ENCODE measurements at regions not wholly inside any gene's neighbourhood (a gene's known extent, or its start where the extent isn't known, plus 50 kb on each side); places are given as distances from the start of the nearest gene placed in this dataset.

GRCh38 chr9:26263478-26263877, 585.2 kb upstream of the TUSC1 start:
- H3K36me3 ChIP-seq (ENCODE audit: insufficient read depth, low read length), result no peaks in the 10 kb centered on the region
- no peaks in the 10 kb centered on the region for H3K4me1 ChIP-seq (ENCODE audit: insufficient read depth, low read length)
- H3K9me3 ChIP-seq (ENCODE audit: control insufficient read depth, insufficient read depth, low read length), result 0 out of 2 replicates have a peak, but pooled peaks cover 2% of the 10 kb centered on the region
- no peak overlapping the region for H3K9ac ChIP-seq (ENCODE audit: low read depth, low read length)

DNA sequence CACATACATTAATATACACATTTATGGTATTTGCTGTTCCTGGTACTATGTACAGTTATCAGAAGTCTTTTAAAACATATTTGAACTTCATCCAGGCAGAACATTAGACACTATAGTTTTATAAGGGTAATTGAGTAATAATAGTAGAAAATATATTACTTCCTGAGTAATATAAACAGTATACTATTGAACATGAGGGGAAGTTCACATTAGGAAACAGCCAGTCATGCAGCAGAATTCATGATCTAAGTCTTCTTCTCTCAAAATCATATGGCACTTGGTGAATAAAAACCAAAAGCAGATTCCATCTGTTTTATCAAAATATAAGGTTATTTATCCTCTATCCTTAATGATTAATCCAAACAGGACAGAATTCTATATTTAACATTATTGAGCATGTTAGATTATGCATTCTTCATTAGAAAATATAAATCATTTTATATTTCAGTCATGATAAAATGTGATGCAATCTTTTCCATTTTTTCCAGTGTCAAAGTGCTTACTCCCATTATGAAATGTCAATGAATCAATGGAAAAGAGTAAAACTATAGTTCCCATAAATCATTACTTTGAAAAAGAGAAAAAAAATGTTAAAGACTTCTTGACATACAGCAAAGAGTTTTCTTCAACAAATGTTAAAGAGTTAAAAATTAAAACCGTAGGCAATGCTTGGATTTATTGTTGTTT, 584.3 kb upstream of the TUSC1 start:
- Histone ChIP-seq H3K9me3 (ENCODE audit: control insufficient read depth, insufficient read depth, low read length) (0 out of 2 replicates have a peak, but pooled peaks cover 2% of the 10 kb centered on the region), H3K9ac (ENCODE audit: low read depth, low read length) (no peak overlapping the region), H3K36me3 (ENCODE audit: insufficient read depth, low read length) (no peaks in the 10 kb centered on the region), H3K4me1 (ENCODE audit: insufficient read depth, low read length) (no peaks in the 10 kb centered on the region)

DNA sequence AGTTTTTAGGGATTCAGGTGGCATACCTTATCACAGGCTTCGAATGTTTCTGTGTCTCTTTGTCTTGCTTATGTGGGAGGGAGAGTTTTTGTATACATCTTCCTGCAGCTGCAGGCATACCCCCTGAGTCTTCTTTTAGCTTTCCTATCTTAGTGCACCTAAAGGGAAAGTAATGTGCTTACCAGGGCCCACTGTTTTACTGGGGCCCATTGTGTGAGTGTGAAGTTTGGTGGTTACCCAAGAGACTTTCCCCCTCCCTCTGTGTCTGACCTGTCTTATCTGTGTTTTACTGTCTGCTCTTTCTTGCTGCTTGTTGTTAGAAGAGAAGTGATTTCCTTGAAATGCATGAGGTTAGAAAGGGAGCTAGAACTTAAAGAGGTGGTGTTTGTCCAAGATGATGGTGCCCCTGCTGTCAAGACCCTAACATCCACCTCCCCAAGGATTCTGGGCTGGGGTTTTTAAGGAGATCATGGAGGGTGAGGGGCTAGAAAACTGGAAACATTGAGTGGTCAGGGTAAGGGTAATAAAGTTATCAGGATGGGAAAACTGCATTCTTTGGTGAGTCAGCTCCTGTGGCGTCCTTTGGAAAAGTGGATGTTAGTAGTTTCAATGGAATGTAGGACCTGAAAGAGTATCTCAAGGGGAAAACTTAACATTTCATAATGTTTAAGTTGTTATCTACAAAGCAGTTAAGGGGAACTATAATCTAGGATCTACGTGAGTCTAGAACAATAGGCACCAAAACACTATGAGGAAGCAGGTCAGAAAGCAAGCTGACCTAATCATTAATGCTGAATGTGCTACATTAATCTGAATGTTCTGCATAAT, 583.5 kb upstream of the TUSC1 start:
- Histone ChIP-seq H3K36me3 (ENCODE audit: insufficient read depth, low read length) (no peaks in the 10 kb centered on the region), H3K4me1 (ENCODE audit: insufficient read depth, low read length) (no peaks in the 10 kb centered on the region), H3K9ac (ENCODE audit: low read depth, low read length) (no peak overlapping the region), H3K9me3 (ENCODE audit: control insufficient read depth, insufficient read depth, low read length) (0 out of 2 replicates have a peak, but pooled peaks cover 2% of the 10 kb centered on the region)

- Histone ChIP-seq H3K9me3 (ENCODE audit: control insufficient read depth, insufficient read depth, low read length) (0 out of 2 replicates have a peak, but pooled peaks cover 2% of the 10 kb centered on the region), H3K36me3 (ENCODE audit: insufficient read depth, low read length) (no peaks in the 10 kb centered on the region), H3K4me1 (ENCODE audit: insufficient read depth, low read length) (no peaks in the 10 kb centered on the region), H3K9ac (ENCODE audit: low read depth, low read length) (no peak overlapping the region)
Observed at GRCh38 chr9:26260238-26260637, 582.0 kb upstream of the TUSC1 start.

DNA sequence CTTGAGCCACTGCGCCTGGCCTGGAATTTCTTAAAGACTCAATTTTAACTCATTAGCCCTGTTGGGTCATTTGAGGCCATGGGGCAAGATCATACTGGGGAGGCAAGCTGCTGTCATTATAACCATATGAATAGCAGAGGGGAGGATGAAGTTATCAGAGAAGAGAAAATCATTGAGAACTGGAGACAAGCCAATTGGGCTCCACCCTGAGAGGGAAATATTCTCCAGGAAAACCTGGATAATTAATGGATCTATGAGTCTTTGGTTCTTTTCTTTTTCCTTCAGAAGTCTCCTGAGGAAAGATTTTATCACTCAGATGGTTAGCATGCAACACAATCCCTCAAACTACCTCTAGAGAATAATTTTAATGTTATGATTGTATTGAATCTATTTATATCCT, 569.6 kb upstream of the TUSC1 start:
- no peaks in the 10 kb centered on the region for H3K4me1 ChIP-seq (ENCODE audit: insufficient read depth, low read length)
- peaks cover 4% of the 10 kb centered on the region; the same call in 1 of the 2 replicates for H3K9me3 ChIP-seq (ENCODE audit: control insufficient read depth, insufficient read depth, low read length)
- no peaks in the 10 kb centered on the region for H3K36me3 ChIP-seq (ENCODE audit: insufficient read depth, low read length)
- no peak overlapping the region for H3K9ac ChIP-seq (ENCODE audit: low read depth, low read length)

- Histone ChIP-seq H3K36me3 (ENCODE audit: insufficient read depth, low read length) (no peaks in the 10 kb centered on the region), H3K4me1 (ENCODE audit: insufficient read depth, low read length) (no peaks in the 10 kb centered on the region), H3K9me3 (ENCODE audit: control insufficient read depth, insufficient read depth, low read length) (peaks cover 4% of the 10 kb centered on the region; the same call in 1 of the 2 replicates), H3K9ac (ENCODE audit: low read depth, low read length) (no peak overlapping the region)
Observed at GRCh38 chr9:26244661-26245451, 566.6 kb upstream of the TUSC1 start.

- Histone ChIP-seq H3K9ac (ENCODE audit: low read depth, low read length) (no peak overlapping the region), H3K4me1 (ENCODE audit: insufficient read depth, low read length) (no peaks in the 10 kb centered on the region), H3K9me3 (ENCODE audit: control insufficient read depth, insufficient read depth, low read length) (no peaks in the 10 kb centered on the region), H3K36me3 (ENCODE audit: insufficient read depth, low read length) (no peaks in the 10 kb centered on the region)
Observed at GRCh38 chr9:26243726-26244125, 565.5 kb upstream of the TUSC1 start.

DNA sequence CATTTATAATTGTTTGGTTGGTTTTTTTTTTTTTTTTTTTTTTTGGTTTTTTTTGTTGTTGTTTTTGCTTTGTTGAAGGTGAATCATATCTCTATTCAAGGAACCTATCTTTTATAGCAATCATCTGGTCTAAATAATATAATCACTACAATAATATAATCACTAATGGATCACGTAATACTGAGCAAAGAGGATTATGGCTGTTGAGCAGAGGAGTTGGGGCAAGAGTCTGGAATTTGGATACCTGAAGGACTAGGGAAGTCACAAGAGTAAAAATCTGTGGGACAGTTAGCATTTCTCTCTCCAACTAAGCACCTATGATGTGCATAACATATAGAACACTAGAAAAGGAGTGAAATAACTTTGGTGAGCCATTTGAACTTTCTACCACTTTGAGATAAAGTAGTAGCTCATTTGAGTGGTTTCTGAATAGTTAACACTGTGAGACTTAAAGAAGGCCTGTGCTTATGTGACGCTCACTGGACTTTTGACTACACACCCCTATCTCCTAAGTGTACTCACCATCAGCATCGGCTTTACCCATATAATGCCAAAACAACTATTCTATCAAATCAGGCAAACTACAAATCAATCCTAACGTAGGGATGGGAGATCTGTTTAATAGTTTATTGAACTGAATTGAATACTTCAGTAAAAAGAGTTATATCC, 564.9 kb upstream of the TUSC1 start:
- H3K36me3 ChIP-seq (ENCODE audit: insufficient read depth, low read length), result no peaks in the 10 kb centered on the region
- H3K4me1 ChIP-seq (ENCODE audit: insufficient read depth, low read length), result no peaks in the 10 kb centered on the region
- H3K9ac ChIP-seq (ENCODE audit: low read depth, low read length), result no peak overlapping the region
- H3K9me3 ChIP-seq (ENCODE audit: control insufficient read depth, insufficient read depth, low read length), result no peaks in the 10 kb centered on the region

- no peaks in the 10 kb centered on the region for H3K4me1 ChIP-seq (ENCODE audit: insufficient read depth, low read length)
- no peaks in the 10 kb centered on the region for H3K9me3 ChIP-seq (ENCODE audit: control insufficient read depth, insufficient read depth, low read length)
- no peaks in the 10 kb centered on the region for H3K36me3 ChIP-seq (ENCODE audit: insufficient read depth, low read length)
- H3K9ac ChIP-seq (ENCODE audit: low read depth, low read length), result no peak overlapping the region
Observed at GRCh38 chr9:26240020-26240419, 561.8 kb upstream of the TUSC1 start.

DNA sequence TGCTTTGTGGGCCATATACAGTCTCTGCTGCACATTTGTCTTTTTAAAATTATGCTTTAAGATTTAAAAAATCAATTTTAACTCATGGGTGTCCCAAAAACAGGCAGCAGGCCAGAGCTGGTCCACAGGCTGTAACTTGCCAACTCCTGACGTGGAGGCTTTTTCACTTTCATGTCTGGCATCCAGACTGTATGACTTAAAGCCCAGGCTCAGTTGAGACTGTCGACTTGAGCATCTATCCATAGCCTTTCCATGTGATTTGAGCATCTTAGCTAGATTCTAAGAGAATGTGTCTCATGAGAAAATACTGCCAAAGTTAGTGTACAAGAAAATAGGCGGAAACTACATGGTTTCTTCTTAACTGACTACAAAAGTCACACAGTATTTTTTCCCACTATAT, 559.0 kb upstream of the TUSC1 start:
- Histone ChIP-seq H3K36me3 (ENCODE audit: insufficient read depth, low read length) (no peaks in the 10 kb centered on the region), H3K4me1 (ENCODE audit: insufficient read depth, low read length) (no peaks in the 10 kb centered on the region), H3K9me3 (ENCODE audit: control insufficient read depth, insufficient read depth, low read length) (no peaks in the 10 kb centered on the region), H3K9ac (ENCODE audit: low read depth, low read length) (no peak overlapping the region)

DNA sequence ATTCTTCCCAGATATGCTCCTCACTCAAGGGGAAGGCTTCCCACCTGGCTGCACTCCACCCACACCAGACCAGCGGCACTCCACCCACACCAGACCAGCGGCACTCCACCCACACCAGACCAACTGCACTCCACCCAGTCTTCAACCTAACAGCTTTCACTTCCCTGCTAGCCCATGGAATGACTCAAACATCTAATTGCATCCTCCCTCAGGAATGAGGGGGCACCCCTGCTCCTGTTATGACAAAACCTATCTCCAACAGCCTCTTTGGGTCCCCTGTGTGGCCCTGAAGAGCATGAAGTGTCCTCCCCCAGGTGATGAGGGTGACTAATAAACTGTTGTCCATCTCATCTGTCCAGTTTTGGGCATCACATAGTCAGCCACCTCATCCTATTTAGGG, 556.6 kb upstream of the TUSC1 start:
- H3K9me3 ChIP-seq (ENCODE audit: control insufficient read depth, insufficient read depth, low read length), result no peaks in the 10 kb centered on the region
- H3K4me1 ChIP-seq (ENCODE audit: insufficient read depth, low read length), result no peaks in the 10 kb centered on the region
- H3K36me3 ChIP-seq (ENCODE audit: insufficient read depth, low read length), result no peaks in the 10 kb centered on the region
- no peak overlapping the region for H3K9ac ChIP-seq (ENCODE audit: low read depth, low read length)

DNA sequence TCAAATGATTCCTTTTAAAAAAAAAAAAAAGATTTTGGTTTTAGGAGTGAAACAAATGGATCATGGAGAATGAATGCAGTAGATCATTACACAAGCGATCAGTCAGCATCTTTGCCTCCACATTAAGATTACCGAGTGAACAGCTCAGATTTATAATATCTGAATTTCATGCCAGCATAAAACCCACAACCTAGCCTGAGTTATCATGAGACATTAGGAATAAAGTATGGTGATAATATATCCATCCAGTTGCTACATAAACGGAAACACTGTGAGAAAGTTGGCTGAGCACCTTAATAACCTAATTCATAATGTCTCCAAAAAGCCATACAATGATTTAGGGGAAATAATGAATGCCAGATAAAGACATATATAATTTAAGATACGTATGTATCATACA, 553.1 kb upstream of the TUSC1 start:
- Histone ChIP-seq H3K36me3 (ENCODE audit: insufficient read depth, low read length) (no peaks in the 10 kb centered on the region), H3K4me1 (ENCODE audit: insufficient read depth, low read length) (no peaks in the 10 kb centered on the region), H3K9me3 (ENCODE audit: control insufficient read depth, insufficient read depth, low read length) (no peaks in the 10 kb centered on the region), H3K9ac (ENCODE audit: low read depth, low read length) (no peak overlapping the region)

GRCh38 chr9:26229324-26230054, 551.2 kb upstream of the TUSC1 start:
- no peaks in the 10 kb centered on the region for H3K9me3 ChIP-seq (ENCODE audit: control insufficient read depth, insufficient read depth, low read length)
- no peaks in the 10 kb centered on the region for H3K36me3 ChIP-seq (ENCODE audit: insufficient read depth, low read length)
- H3K4me1 ChIP-seq (ENCODE audit: insufficient read depth, low read length), result no peaks in the 10 kb centered on the region
- no peak overlapping the region for H3K9ac ChIP-seq (ENCODE audit: low read depth, low read length)
